Thyroid gland (tissue), 4 donors: ENCODE measurements at regions not wholly inside any gene's neighbourhood (a gene's known extent, or its start where the extent isn't known, plus 50 kb on each side); places are given as distances from the start of the nearest gene placed in this dataset.

Source experiments
- CTCF ChIP-seq, 6 experiments: fragments of 200-600 bp in 3 of 6; fragments of 450-650 bp in 3 of 6; sonication (generic) in 3 of 6; IDR thresholded peaks; one replicate each; pipeline ENCODE4 v1.5.1; 2016 to 2019; ENCODE audit warnings: antibody characterized with exemption in 6 of 6, mild to moderate bottlenecking in 2 of 6, inconsistent platforms in 1 of 6, moderate library complexity in 1 of 6
- POLR2A ChIP-seq, 2 donors: fragments of 450-650 bp; IDR thresholded peaks; one replicate each; pipeline ENCODE4 v1.6.1; 2017; ENCODE audit warnings: antibody characterized with exemption in 2 of 2, mild to moderate bottlenecking in 2 of 2, moderate library complexity in 1 of 2

GRCh38 chr2:158889135-158889853 is 79.1 kb upstream of the TANC1 start:
- TF ChIP-seq CTCF (IDR thresholded peaks at IDR 0.05) = no peak
- no peak for TF ChIP-seq POLR2A (IDR thresholded peaks at IDR 0.05)
